ENCODE measurements at regions not wholly inside any gene's neighbourhood (a gene's known extent, or its start where the extent isn't known, plus 50 kb on each side); places are given as distances from the start of the nearest gene placed in this dataset.

GRCh38 chr5:73367650-73368049 is 80.9 kb downstream of the FOXD1 start:
- H3K4me1 ChIP-seq (ENCODE audit: insufficient read depth, low read length) = peaks cover 21% of the 10 kb centered on the region; the same call in 1 of the 2 replicates
- no peak overlapping the region for H3K9ac ChIP-seq (ENCODE audit: low read depth, low read length)
- H3K36me3 ChIP-seq (ENCODE audit: insufficient read depth, low read length) = no peaks in the 10 kb centered on the region
- H3K9me3 ChIP-seq (ENCODE audit: control insufficient read depth, insufficient read depth, low read length) = no peaks in the 10 kb centered on the region; the same call in 1 of the 2 replicates

GRCh38 chr5:73365990-73366667 is 82.4 kb downstream of the FOXD1 start:
- H3K9ac ChIP-seq (ENCODE audit: low read depth, low read length) = no peak overlapping the region
- H3K4me1 ChIP-seq (ENCODE audit: insufficient read depth, low read length) = peaks cover 17% of the 10 kb centered on the region; the same call in 1 of the 2 replicates
- no peaks in the 10 kb centered on the region for H3K36me3 ChIP-seq (ENCODE audit: insufficient read depth, low read length)
- H3K9me3 ChIP-seq (ENCODE audit: control insufficient read depth, insufficient read depth, low read length) = no peaks in the 10 kb centered on the region; the same call in 1 of the 2 replicates

- Histone ChIP-seq H3K36me3 (ENCODE audit: insufficient read depth, low read length) (no peaks in the 10 kb centered on the region), H3K4me1 (ENCODE audit: insufficient read depth, low read length) (peaks cover 10% of the 10 kb centered on the region; the same call in 1 of the 2 replicates)
Observed at GRCh38 chr5:73365301-73365853, 83.2 kb downstream of the FOXD1 start.

GRCh38 chr5:73363911-73364730 is 84.5 kb downstream of the FOXD1 start:
- H3K9ac ChIP-seq (ENCODE audit: low read depth, low read length) = no peak overlapping the region
- H3K4me1 ChIP-seq (ENCODE audit: insufficient read depth, low read length) = 0 out of 2 replicates have a peak, but pooled peaks cover 6% of the 10 kb centered on the region
- H3K36me3 ChIP-seq (ENCODE audit: insufficient read depth, low read length) = no peaks in the 10 kb centered on the region
- H3K9me3 ChIP-seq (ENCODE audit: control insufficient read depth, insufficient read depth, low read length) = no peaks in the 10 kb centered on the region

More at GRCh38 chr5:73365301-73365853, 83.2 kb downstream of the FOXD1 start:
- Histone ChIP-seq H3K9me3 (ENCODE audit: control insufficient read depth, insufficient read depth, low read length) (no peaks in the 10 kb centered on the region; the same call in 1 of the 2 replicates), H3K9ac (ENCODE audit: low read depth, low read length) (no peak overlapping the region)

GRCh38 chr5:73359395-73359794 is 89.2 kb downstream of the FOXD1 start:
- Histone ChIP-seq H3K9ac (ENCODE audit: low read depth, low read length) (no peak overlapping the region), H3K36me3 (ENCODE audit: insufficient read depth, low read length) (no peaks in the 10 kb centered on the region), H3K4me1 (ENCODE audit: insufficient read depth, low read length) (no peaks in the 10 kb centered on the region), H3K9me3 (ENCODE audit: control insufficient read depth, insufficient read depth, low read length) (no peaks in the 10 kb centered on the region)

- no peaks in the 10 kb centered on the region for H3K36me3 ChIP-seq (ENCODE audit: insufficient read depth, low read length)
- no peaks in the 10 kb centered on the region for H3K9me3 ChIP-seq (ENCODE audit: control insufficient read depth, insufficient read depth, low read length)
- H3K9ac ChIP-seq (ENCODE audit: low read depth, low read length) = no peak overlapping the region
- H3K4me1 ChIP-seq (ENCODE audit: insufficient read depth, low read length) = no peaks in the 10 kb centered on the region
Observed at GRCh38 chr5:73358366-73358765, 90.2 kb downstream of the FOXD1 start.

GRCh38 chr5:73357576-73357975 is 91.0 kb downstream of the FOXD1 start:
- Histone ChIP-seq H3K36me3 (ENCODE audit: insufficient read depth, low read length) (no peaks in the 10 kb centered on the region), H3K4me1 (ENCODE audit: insufficient read depth, low read length) (no peaks in the 10 kb centered on the region), H3K9me3 (ENCODE audit: control insufficient read depth, insufficient read depth, low read length) (no peaks in the 10 kb centered on the region), H3K9ac (ENCODE audit: low read depth, low read length) (no peak overlapping the region)

- Histone ChIP-seq H3K36me3 (ENCODE audit: insufficient read depth, low read length) (no peaks in the 10 kb centered on the region), H3K4me1 (ENCODE audit: insufficient read depth, low read length) (no peaks in the 10 kb centered on the region), H3K9me3 (ENCODE audit: control insufficient read depth, insufficient read depth, low read length) (no peaks in the 10 kb centered on the region), H3K9ac (ENCODE audit: low read depth, low read length) (no peak overlapping the region)
Observed at GRCh38 chr5:73355108-73355507, 93.5 kb downstream of the FOXD1 start.

- no peaks in the 10 kb centered on the region for H3K9me3 ChIP-seq (ENCODE audit: control insufficient read depth, insufficient read depth, low read length)
- no peak overlapping the region for H3K9ac ChIP-seq (ENCODE audit: low read depth, low read length)
- H3K36me3 ChIP-seq (ENCODE audit: insufficient read depth, low read length) = no peaks in the 10 kb centered on the region
- H3K4me1 ChIP-seq (ENCODE audit: insufficient read depth, low read length) = no peaks in the 10 kb centered on the region
Observed at GRCh38 chr5:73354406-73354805, 94.2 kb downstream of the FOXD1 start.

GRCh38 chr5:73352649-73353230 is 95.8 kb downstream of the FOXD1 start:
- Histone ChIP-seq H3K9ac (ENCODE audit: low read depth, low read length) (no peak overlapping the region), H3K9me3 (ENCODE audit: control insufficient read depth, insufficient read depth, low read length) (no peaks in the 10 kb centered on the region; the same call in 1 of the 2 replicates), H3K36me3 (ENCODE audit: insufficient read depth, low read length) (no peaks in the 10 kb centered on the region)

GRCh38 chr5:73352243-73352642 is 96.3 kb downstream of the FOXD1 start:
- H3K4me1 ChIP-seq (ENCODE audit: insufficient read depth, low read length) = no peaks in the 10 kb centered on the region
- H3K36me3 ChIP-seq (ENCODE audit: insufficient read depth, low read length) = no peaks in the 10 kb centered on the region
- H3K9ac ChIP-seq (ENCODE audit: low read depth, low read length) = no peak overlapping the region
- H3K9me3 ChIP-seq (ENCODE audit: control insufficient read depth, insufficient read depth, low read length) = peaks cover 2% of the 10 kb centered on the region

More at GRCh38 chr5:73352649-73353230, 95.8 kb downstream of the FOXD1 start:
- H3K4me1 ChIP-seq (ENCODE audit: insufficient read depth, low read length) = no peaks in the 10 kb centered on the region

GRCh38 chr5:73351593-73351992 is 97.0 kb downstream of the FOXD1 start:
- Histone ChIP-seq H3K36me3 (ENCODE audit: insufficient read depth, low read length) (no peaks in the 10 kb centered on the region), H3K4me1 (ENCODE audit: insufficient read depth, low read length) (no peaks in the 10 kb centered on the region), H3K9me3 (ENCODE audit: control insufficient read depth, insufficient read depth, low read length) (peaks cover 6% of the 10 kb centered on the region), H3K9ac (ENCODE audit: low read depth, low read length) (no peak overlapping the region)

- no peaks in the 10 kb centered on the region for H3K4me1 ChIP-seq (ENCODE audit: insufficient read depth, low read length)
- no peaks in the 10 kb centered on the region for H3K36me3 ChIP-seq (ENCODE audit: insufficient read depth, low read length)
- H3K9me3 ChIP-seq (ENCODE audit: control insufficient read depth, insufficient read depth, low read length) = peaks cover 14% of the 10 kb centered on the region
- H3K9ac ChIP-seq (ENCODE audit: low read depth, low read length) = no peak overlapping the region
Observed at GRCh38 chr5:73346878-73347408, 101.6 kb downstream of the FOXD1 start.

GRCh38 chr5:73344835-73345234 is 103.7 kb downstream of the FOXD1 start:
- Histone ChIP-seq H3K9me3 (ENCODE audit: control insufficient read depth, insufficient read depth, low read length) (peaks cover 15% of the 10 kb centered on the region), H3K9ac (ENCODE audit: low read depth, low read length) (no peak overlapping the region), H3K4me1 (ENCODE audit: insufficient read depth, low read length) (no peaks in the 10 kb centered on the region), H3K36me3 (ENCODE audit: insufficient read depth, low read length) (no peaks in the 10 kb centered on the region)
